ENCODE measurements at regions not wholly inside any gene's neighbourhood (a gene's known extent, or its start where the extent isn't known, plus 50 kb on each side); places are given as distances from the start of the nearest gene placed in this dataset.

- Histone ChIP-seq H3K4me1 (ENCODE audit: control insufficient read depth, insufficient read depth, low read depth, low read length) (no peaks in the 10 kb centered on the region), H3K9ac (ENCODE audit: low read length) (peak overlapping the region; percentile 4), H2AFZ (ENCODE audit: low read depth, low read length) (no peak overlapping the region), H3K4ac (ENCODE audit: low read depth in 1 of 2, low read length in 2 of 2) (no peak overlapping the region), H3K79me1 (replicated peaks; ENCODE audit: low read length, poor library complexity, severe bottlenecking) (no peaks in the 10 kb centered on the region), H3K9me3 (ENCODE audit: control insufficient read depth, low read length) (peaks cover 2% of the 10 kb centered on the region), H4K91ac (ENCODE audit: low read length) (no peak overlapping the region), H3K27ac (ENCODE audit: low read length, poor library complexity, severe bottlenecking) (no peak overlapping the region), H3K36me3 (ENCODE audit: control insufficient read depth in 1 of 2, insufficient read depth in 2 of 2, low read depth in 1 of 2, low read length in 2 of 2) (no peaks in the 10 kb centered on the region), H2AK5ac (ENCODE audit: low read length, severe bottlenecking) (no peak overlapping the region), H2BK5ac (ENCODE audit: low read depth, low read length, poor library complexity, severe bottlenecking) (no peak overlapping the region), H2BK12ac (ENCODE audit: low read length in 2 of 2) (no peak overlapping the region), H3K23ac (ENCODE audit: low read length in 2 of 2) (no peak overlapping the region), H3K4me3 (ENCODE audit: insufficient read depth in 1 of 2, low read depth in 1 of 2, low read length in 2 of 2) (no peak overlapping the region), H4K8ac (ENCODE audit: low read length) (no peak overlapping the region), H3K14ac (ENCODE audit: low read length in 2 of 2) (no peak overlapping the region), H2BK120ac (ENCODE audit: low read depth, low read length) (no peak overlapping the region), H3K18ac (ENCODE audit: low read depth in 1 of 2, low read length in 2 of 2) (no peak overlapping the region), H2BK15ac (ENCODE audit: low read depth, poor library complexity, severe bottlenecking) (no peak overlapping the region), H3K27me3 (ENCODE audit: control insufficient read depth in 1 of 2, insufficient read depth in 1 of 2, low read length in 2 of 2) (peaks cover 0 to 4% of the 10 kb centered on the region in 2 experiments), H3K4me2 (ENCODE audit: low read length, poor library complexity, severe bottlenecking) (no peak overlapping the region)
- DNase-seq = no peak
- WGBS = 55% methylated on average over 4 of the region's 4 CpGs
Measured at GRCh38 chr7:68321076-68321639, 1277.1 kb upstream of the AUTS2 start.

GRCh38 chr7:68321776-68322496 is 1276.3 kb upstream of the AUTS2 start:
- H3K4me3 ChIP-seq (ENCODE audit: insufficient read depth in 1 of 2, low read depth in 1 of 2, low read length in 2 of 2) = no peak overlapping the region
- no peaks in the 10 kb centered on the region for H3K36me3 ChIP-seq (ENCODE audit: control insufficient read depth in 1 of 2, insufficient read depth in 2 of 2, low read depth in 1 of 2, low read length in 2 of 2)
- H2BK15ac ChIP-seq (ENCODE audit: low read depth, poor library complexity, severe bottlenecking) = no peak overlapping the region
- H3K9ac ChIP-seq (ENCODE audit: low read length) = peak overlapping the region; percentile 4
- 73% methylated on average over 5 of the region's 5 CpGs for WGBS
- no peak overlapping the region for H2AK5ac ChIP-seq (ENCODE audit: low read length, severe bottlenecking)
- no peak overlapping the region for H3K4me2 ChIP-seq (ENCODE audit: low read length, poor library complexity, severe bottlenecking)
- H3K4me1 ChIP-seq (ENCODE audit: control insufficient read depth, insufficient read depth, low read depth, low read length) = no peaks in the 10 kb centered on the region
- no peak overlapping the region for H3K4ac ChIP-seq (ENCODE audit: low read depth in 1 of 2, low read length in 2 of 2)
- no peak overlapping the region for H2BK12ac ChIP-seq (ENCODE audit: low read length in 2 of 2)
- no peaks in the 10 kb centered on the region for H3K79me1 ChIP-seq (replicated peaks; ENCODE audit: low read length, poor library complexity, severe bottlenecking)
- peaks cover 0 to 4% of the 10 kb centered on the region in 2 experiments for H3K27me3 ChIP-seq (ENCODE audit: control insufficient read depth in 1 of 2, insufficient read depth in 1 of 2, low read length in 2 of 2)
- H3K27ac ChIP-seq (ENCODE audit: low read length, poor library complexity, severe bottlenecking) = no peak overlapping the region
- no peak overlapping the region for H3K14ac ChIP-seq (ENCODE audit: low read length in 2 of 2)
- no peak overlapping the region for H2AFZ ChIP-seq (ENCODE audit: low read depth, low read length)
- no peak overlapping the region for H4K91ac ChIP-seq (ENCODE audit: low read length)
- no peak for DNase-seq
- peaks cover 3% of the 10 kb centered on the region for H3K9me3 ChIP-seq (ENCODE audit: control insufficient read depth, low read length)
- no peak overlapping the region for H2BK5ac ChIP-seq (ENCODE audit: low read depth, low read length, poor library complexity, severe bottlenecking)
- no peak overlapping the region for H4K8ac ChIP-seq (ENCODE audit: low read length)
- H3K18ac ChIP-seq (ENCODE audit: low read depth in 1 of 2, low read length in 2 of 2) = no peak overlapping the region
- no peak overlapping the region for H2BK120ac ChIP-seq (ENCODE audit: low read depth, low read length)
- H3K23ac ChIP-seq (ENCODE audit: low read length in 2 of 2) = no peak overlapping the region

DNA sequence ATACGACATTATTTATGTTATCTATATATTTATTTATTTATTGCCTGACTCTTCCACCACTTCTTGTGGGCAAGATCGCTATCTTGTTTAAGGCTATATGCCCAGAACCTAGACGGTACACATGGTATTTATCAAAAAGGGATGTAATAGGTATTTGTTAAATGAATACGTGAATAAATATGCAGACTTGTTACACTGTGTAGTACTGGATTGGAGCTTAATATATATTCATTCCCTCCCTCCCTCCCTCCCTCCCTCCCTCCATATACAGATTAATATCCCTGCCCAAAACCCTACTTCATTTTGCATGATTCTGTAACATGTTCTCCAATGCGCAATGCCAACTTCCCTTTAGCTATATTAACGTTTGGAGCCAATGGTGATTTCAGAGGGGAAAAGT is 1273.7 kb upstream of the AUTS2 start:
- no peak overlapping the region for H3K4me3 ChIP-seq (ENCODE audit: insufficient read depth in 1 of 2, low read depth in 1 of 2, low read length in 2 of 2)
- no peak for DNase-seq
- no peak overlapping the region for H4K91ac ChIP-seq (ENCODE audit: low read length)
- H2AFZ ChIP-seq (ENCODE audit: low read depth, low read length) = no peak overlapping the region
- H3K27ac ChIP-seq (ENCODE audit: low read length, poor library complexity, severe bottlenecking) = no peak overlapping the region
- no peak overlapping the region for H2BK12ac ChIP-seq (ENCODE audit: low read length in 2 of 2)
- H2AK5ac ChIP-seq (ENCODE audit: low read length, severe bottlenecking) = no peak overlapping the region
- peaks cover 0 to 4% of the 10 kb centered on the region in 2 experiments for H3K27me3 ChIP-seq (ENCODE audit: control insufficient read depth in 1 of 2, insufficient read depth in 1 of 2, low read length in 2 of 2)
- no peak overlapping the region for H3K23ac ChIP-seq (ENCODE audit: low read length in 2 of 2)
- no peaks in the 10 kb centered on the region for H3K36me3 ChIP-seq (ENCODE audit: control insufficient read depth in 1 of 2, insufficient read depth in 2 of 2, low read depth in 1 of 2, low read length in 2 of 2)
- no peak overlapping the region for H3K9ac ChIP-seq (ENCODE audit: low read length)
- H2BK120ac ChIP-seq (ENCODE audit: low read depth, low read length) = no peak overlapping the region
- WGBS = 90% methylated on average over 3 of the region's 6 CpGs
- no peaks in the 10 kb centered on the region for H3K79me1 ChIP-seq (replicated peaks; ENCODE audit: low read length, poor library complexity, severe bottlenecking)
- no peak overlapping the region for H3K18ac ChIP-seq (ENCODE audit: low read depth in 1 of 2, low read length in 2 of 2)
- no peak overlapping the region for H3K4ac ChIP-seq (ENCODE audit: low read depth in 1 of 2, low read length in 2 of 2)
- no peak overlapping the region for H4K8ac ChIP-seq (ENCODE audit: low read length)
- no peaks in the 10 kb centered on the region for H3K4me1 ChIP-seq (ENCODE audit: control insufficient read depth, insufficient read depth, low read depth, low read length)
- H3K9me3 ChIP-seq (ENCODE audit: control insufficient read depth, low read length) = peaks cover 3% of the 10 kb centered on the region
- H3K14ac ChIP-seq (ENCODE audit: low read length in 2 of 2) = no peak overlapping the region
- H2BK15ac ChIP-seq (ENCODE audit: low read depth, poor library complexity, severe bottlenecking) = no peak overlapping the region
- no peak overlapping the region for H2BK5ac ChIP-seq (ENCODE audit: low read depth, low read length, poor library complexity, severe bottlenecking)
- no peak overlapping the region for H3K4me2 ChIP-seq (ENCODE audit: low read length, poor library complexity, severe bottlenecking)

- Histone ChIP-seq H3K9ac (ENCODE audit: low read length) (no peak overlapping the region), H3K9me3 (ENCODE audit: control insufficient read depth, low read length) (peaks cover 20% of the 10 kb centered on the region), H3K4me3 (ENCODE audit: insufficient read depth in 1 of 2, low read depth in 1 of 2, low read length in 2 of 2) (no peak overlapping the region), H3K23ac (ENCODE audit: low read length in 2 of 2) (no peak overlapping the region), H3K4ac (ENCODE audit: low read depth in 1 of 2, low read length in 2 of 2) (no peak overlapping the region), H3K27ac (ENCODE audit: low read length, poor library complexity, severe bottlenecking) (no peak overlapping the region), H3K79me1 (replicated peaks; ENCODE audit: low read length, poor library complexity, severe bottlenecking) (no peaks in the 10 kb centered on the region), H4K91ac (ENCODE audit: low read length) (no peak overlapping the region), H3K4me1 (ENCODE audit: control insufficient read depth, insufficient read depth, low read depth, low read length) (no peaks in the 10 kb centered on the region), H2BK15ac (ENCODE audit: low read depth, poor library complexity, severe bottlenecking) (no peak overlapping the region), H2AFZ (ENCODE audit: low read depth, low read length) (no peak overlapping the region), H3K36me3 (ENCODE audit: control insufficient read depth in 1 of 2, insufficient read depth in 2 of 2, low read depth in 1 of 2, low read length in 2 of 2) (no peaks in the 10 kb centered on the region), H2BK12ac (ENCODE audit: low read length in 2 of 2) (no peak overlapping the region), H2BK5ac (ENCODE audit: low read depth, low read length, poor library complexity, severe bottlenecking) (no peak overlapping the region), H3K4me2 (ENCODE audit: low read length, poor library complexity, severe bottlenecking) (no peak overlapping the region), H3K18ac (ENCODE audit: low read depth in 1 of 2, low read length in 2 of 2) (no peak overlapping the region), H4K8ac (ENCODE audit: low read length) (no peak overlapping the region), H2AK5ac (ENCODE audit: low read length, severe bottlenecking) (no peak overlapping the region), H3K14ac (ENCODE audit: low read length in 2 of 2) (no peak overlapping the region), H2BK120ac (ENCODE audit: low read depth, low read length) (no peak overlapping the region), H3K27me3 (ENCODE audit: control insufficient read depth in 1 of 2, insufficient read depth in 1 of 2, low read length in 2 of 2) (no peaks in the 10 kb centered on the region)
- no peak for DNase-seq
- WGBS = no CpG with 5 or more reads among the region's 3 CpGs
Measured at GRCh38 chr7:68334216-68334615, 1264.1 kb upstream of the AUTS2 start.
